HepG2 (cell line): ENCODE measurements at regions not wholly inside any gene's neighbourhood (a gene's known extent, or its start where the extent isn't known, plus 50 kb on each side); places are given as distances from the start of the nearest gene placed in this dataset.

Source experiments
- DPF2 ChIP-seq: sonication (generic); formaldehyde crosslinking; IDR thresholded peaks from 2 replicates; pipeline ENCODE4 v1.4.0; 2020; ENCODE audit warnings: mild to moderate bottlenecking, low read depth, missing genetic modification reagents, borderline replicate concordance
- HDAC1 ChIP-seq: sonication (generic); formaldehyde crosslinking; IDR thresholded peaks from 2 replicates; pipeline ENCODE4 v1.5.1; 2020; ENCODE audit warnings: mild to moderate bottlenecking, missing genetic modification reagents
- HDAC2 ChIP-seq: sonication (generic); formaldehyde crosslinking; IDR thresholded peaks from 2 replicates; pipeline ENCODE4 v1.4.0; 2020; ENCODE audit warnings: missing genetic modification reagents
- MAFK ChIP-seq, 2 experiments: IDR thresholded peaks in 1 of 2; conservative IDR thresholded peaks in 1 of 2; 2 replicates each; pipeline ENCODE4 v1.6.1; 2011; ENCODE audit warnings: improper control_type of control experiment in 2 of 2, low read length in 2 of 2
- PAX8 ChIP-seq: sonication (generic); formaldehyde crosslinking; IDR thresholded peaks from 2 replicates; pipeline ENCODE4 v1.8.0; 2022; ENCODE audit warnings: mild to moderate bottlenecking, missing genetic modification reagents, borderline replicate concordance
- POLR2A ChIP-seq, 2 experiments: IDR thresholded peaks; 2 replicates each; pipeline ENCODE4 v1.6.1; 2011; ENCODE audit warnings: low read depth in 2 of 2, low read length in 2 of 2, mild to moderate bottlenecking in 1 of 2, moderate library complexity in 1 of 2; ENCODE audit not compliant: insufficient read depth in 1 of 2
- YY1 ChIP-seq: IDR thresholded peaks from 2 replicates; pipeline ENCODE4 v1.6.1; 2011; ENCODE audit warnings: low read length, low read depth, moderate library complexity, mild to moderate bottlenecking; ENCODE audit not compliant: insufficient read depth, insufficient replicate concordance
- ZKSCAN1 ChIP-seq: fragments of 150-350 bp; IDR thresholded peaks from 2 replicates; pipeline ENCODE4 v1.6.1; 2014; ENCODE audit warnings: low read length
- ZNF547 ChIP-seq: sonication (generic); formaldehyde crosslinking; IDR thresholded peaks from 2 replicates; pipeline ENCODE4 v1.5.1; 2020; ENCODE audit warnings: mild to moderate bottlenecking, missing genetic modification reagents
- ZNF678 ChIP-seq: sonication (generic); formaldehyde crosslinking; IDR thresholded peaks from 2 replicates; pipeline ENCODE4 v1.4.0; 2020; ENCODE audit warnings: mild to moderate bottlenecking, missing genetic modification reagents

DNA sequence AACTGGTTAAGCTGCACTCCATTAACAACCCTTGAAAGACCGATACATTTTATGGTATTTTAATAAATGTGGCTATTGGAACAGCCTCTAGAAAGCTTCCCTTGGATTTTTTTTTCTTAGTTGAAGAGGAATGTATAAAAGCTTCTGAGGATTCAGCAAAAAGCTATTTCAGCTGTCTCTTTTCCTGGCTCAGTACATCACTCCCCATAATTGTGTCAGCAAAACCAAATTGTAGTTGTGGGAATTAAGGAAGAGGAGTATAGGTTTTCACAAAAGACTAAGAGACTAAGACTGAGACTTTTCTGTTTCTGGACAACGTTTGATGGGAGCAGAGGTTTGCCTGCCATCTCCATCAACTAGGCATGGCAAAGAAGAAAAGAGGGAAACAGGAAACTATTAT lies 106.5 kb downstream of the C12orf50 start:
- no peak for TF ChIP-seq POLR2A (IDR thresholded peaks at IDR 0.05; ENCODE audit: insufficient read depth in 1 of 2, low read depth in 2 of 2, low read length in 2 of 2)
- no peak for TF ChIP-seq ZNF678 (CRISPR knock-in tag)
- TF ChIP-seq YY1: no peak
- TF ChIP-seq MAFK (conservative IDR thresholded peaks at IDR 0.05 in 1 of 2, IDR thresholded peaks at IDR 0.05 in 1 of 2; ENCODE audit: low read length in 2 of 2): no peak
- TF ChIP-seq ZKSCAN1: no peak
- no peak for TF ChIP-seq HDAC2
- no peak for TF ChIP-seq HDAC1
- no peak for TF ChIP-seq DPF2 (CRISPR knock-in tag)
- no peak for TF ChIP-seq ZNF547 (CRISPR knock-in tag)
- TF ChIP-seq PAX8: no peak
